Breast epithelium (tissue), 4 donors: ENCODE measurements at regions not wholly inside any gene's neighbourhood (a gene's known extent, or its start where the extent isn't known, plus 50 kb on each side); places are given as distances from the start of the nearest gene placed in this dataset.
"Not testable (repeated sequence)": the region's sequence is repeated elsewhere in the genome, so short reads cannot be mapped to it uniquely, and the experiment has no call there.

Source experiments
- DNase-seq, 2 donors: peaks; one replicate each; pipeline ENCODE4 v3.0.0-alpha.2; 2019; ENCODE audit warnings: low spot score in 2 of 2
- H3K27ac ChIP-seq, 2 donors: fragments of 200-600 bp; sonication (generic) in 1 of 2; one replicate each; pipeline ENCODE4 v1.5.1; 2016 to 2019; ENCODE audit warnings: mild to moderate bottlenecking in 1 of 2
- H3K27me3 ChIP-seq, 2 donors: fragments of 200-600 bp; sonication (generic) in 1 of 2; one replicate each; pipeline versions ENCODE4 v1.5.1 to v1.6.0; 2017 to 2019; ENCODE audit warnings: control low read depth in 1 of 2, mild to moderate bottlenecking in 1 of 2
- H3K36me3 ChIP-seq: fragments of 200-600 bp; one replicate; pipeline ENCODE4 v1.5.1; 2019
- H3K4me1 ChIP-seq, 2 donors: fragments of 200-600 bp; sonication (generic); one replicate each; pipeline ENCODE4 v1.5.1; 2016 to 2019; ENCODE audit warnings: control low read depth in 1 of 2
- H3K4me3 ChIP-seq, 3 donors: fragments of 200-600 bp; sonication (generic); 1 replicate in 2 of 3; 2 replicates in 1 of 3; pipeline ENCODE4 v1.5.1; 2016 to 2019; ENCODE audit warnings: mild to moderate bottlenecking in 3 of 3, moderate library complexity in 2 of 3
- H3K9me3 ChIP-seq, 2 donors: fragments of 200-600 bp; sonication (generic) in 1 of 2; one replicate each; pipeline ENCODE4 v1.5.1; 2016 to 2019; ENCODE audit warnings: control low read depth in 1 of 2
- POLR2A ChIP-seq: fragments of 450-650 bp; IDR thresholded peaks from one replicate; pipeline ENCODE4 v1.6.1; 2016; ENCODE audit warnings: antibody characterized with exemption, mild to moderate bottlenecking, moderate library complexity
- POLR2AphosphoS5 ChIP-seq, 3 donors: sonication (generic); formaldehyde crosslinking; IDR thresholded peaks; one replicate each; pipeline ENCODE4 v1.6.1; 2017; ENCODE audit warnings: antibody characterized with exemption in 3 of 3
- intact Hi-C: fragments of 100-400 bp; cut with DNase I; formaldehyde crosslinking; loops from one replicate; pipeline ENCODE4 v1.15.1; 2023; ENCODE audit warnings: low total_unique reads
- TF ChIP-seq, protein P1 (sequence below), 3 donors: fragments of 450-650 bp; IDR thresholded peaks; one replicate each; pipeline ENCODE4 v1.5.1; 2016 to 2017; ENCODE audit warnings: antibody characterized with exemption in 3 of 3, mild to moderate bottlenecking in 3 of 3, moderate library complexity in 3 of 3

DNA sequence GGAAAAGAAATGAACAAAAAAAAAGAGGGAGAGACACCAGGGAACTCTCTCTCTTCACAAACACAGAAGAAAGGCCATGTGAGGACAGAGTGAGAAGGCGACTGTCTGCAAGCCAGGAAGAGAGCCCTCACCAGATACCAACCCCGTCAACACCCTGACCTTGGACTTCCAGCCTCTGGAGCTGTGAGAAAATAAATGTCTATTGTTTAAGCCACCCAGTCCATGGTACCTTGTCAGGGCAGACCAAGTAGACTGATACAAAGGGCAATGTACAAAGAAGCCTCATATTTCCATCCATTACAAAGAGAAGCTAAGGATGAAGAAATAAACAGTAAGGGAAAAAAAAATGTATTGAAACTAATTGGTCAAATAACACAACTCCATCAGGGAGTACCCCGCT is 146.6 kb downstream of the ZNF281 start:
- no peaks in the 10 kb centered on the region for H3K36me3 ChIP-seq
- no peaks in the 10 kb centered on the region for H3K9me3 ChIP-seq
- no peaks in the 10 kb centered on the region for H3K4me1 ChIP-seq
- no peak for DNase-seq
- TF ChIP-seq POLR2AphosphoS5 (IDR thresholded peaks at IDR 0.05) (no peak), POLR2A (no peak)
- TF ChIP-seq, protein P1, sequence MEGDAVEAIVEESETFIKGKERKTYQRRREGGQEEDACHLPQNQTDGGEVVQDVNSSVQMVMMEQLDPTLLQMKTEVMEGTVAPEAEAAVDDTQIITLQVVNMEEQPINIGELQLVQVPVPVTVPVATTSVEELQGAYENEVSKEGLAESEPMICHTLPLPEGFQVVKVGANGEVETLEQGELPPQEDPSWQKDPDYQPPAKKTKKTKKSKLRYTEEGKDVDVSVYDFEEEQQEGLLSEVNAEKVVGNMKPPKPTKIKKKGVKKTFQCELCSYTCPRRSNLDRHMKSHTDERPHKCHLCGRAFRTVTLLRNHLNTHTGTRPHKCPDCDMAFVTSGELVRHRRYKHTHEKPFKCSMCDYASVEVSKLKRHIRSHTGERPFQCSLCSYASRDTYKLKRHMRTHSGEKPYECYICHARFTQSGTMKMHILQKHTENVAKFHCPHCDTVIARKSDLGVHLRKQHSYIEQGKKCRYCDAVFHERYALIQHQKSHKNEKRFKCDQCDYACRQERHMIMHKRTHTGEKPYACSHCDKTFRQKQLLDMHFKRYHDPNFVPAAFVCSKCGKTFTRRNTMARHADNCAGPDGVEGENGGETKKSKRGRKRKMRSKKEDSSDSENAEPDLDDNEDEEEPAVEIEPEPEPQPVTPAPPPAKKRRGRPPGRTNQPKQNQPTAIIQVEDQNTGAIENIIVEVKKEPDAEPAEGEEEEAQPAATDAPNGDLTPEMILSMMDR (IDR thresholded peaks at IDR 0.05): no peak
- no peaks in the 10 kb centered on the region for H3K27me3 ChIP-seq
- H3K27ac ChIP-seq: no peak overlapping the region
- H3K4me3 ChIP-seq: no peak overlapping the region
- intact Hi-C loops: no loop called here

DNA sequence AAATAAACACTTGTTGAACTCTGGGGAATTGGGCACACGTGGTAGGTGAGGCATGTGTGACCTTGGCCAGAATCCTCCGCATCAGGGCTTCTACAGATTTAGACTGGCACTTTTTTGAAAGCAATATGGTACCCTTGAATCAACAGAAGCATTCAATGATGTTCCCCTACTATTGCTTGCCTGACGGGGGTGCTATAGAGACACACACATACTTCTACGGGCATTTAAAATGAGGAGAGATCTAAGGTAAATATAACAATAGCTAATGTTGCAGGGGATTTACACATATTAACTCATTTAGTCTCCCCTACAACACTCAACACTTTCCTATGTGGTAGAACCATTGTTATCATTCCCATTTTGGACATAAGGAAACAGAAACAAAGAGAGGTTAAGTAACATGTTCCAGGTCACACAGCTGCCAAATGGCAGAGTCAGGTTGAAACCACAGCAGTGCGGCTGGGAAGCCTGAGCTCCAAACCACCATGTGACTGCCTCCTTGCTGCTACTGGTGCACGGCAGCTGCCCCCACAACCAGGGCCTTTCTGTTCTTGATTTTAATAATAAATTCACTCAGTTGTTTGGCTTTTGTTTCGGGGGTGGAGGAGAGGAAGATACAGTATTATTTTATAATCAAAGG is 147.4 kb downstream of the ZNF281 start:
- H3K9me3 ChIP-seq: no peaks in the 10 kb centered on the region
- DNase-seq: no peak
- H3K4me3 ChIP-seq: no peak overlapping the region
- H3K27me3 ChIP-seq: no peaks in the 10 kb centered on the region
- no peak for TF ChIP-seq POLR2AphosphoS5 (IDR thresholded peaks at IDR 0.05)
- no peak for TF ChIP-seq POLR2A
- TF ChIP-seq, protein P1 (IDR thresholded peaks at IDR 0.05): no peak
- H3K27ac ChIP-seq: no peak overlapping the region
- no peaks in the 10 kb centered on the region for H3K36me3 ChIP-seq
- intact Hi-C loops: no loop called here
- H3K4me1 ChIP-seq: no peaks in the 10 kb centered on the region

DNA sequence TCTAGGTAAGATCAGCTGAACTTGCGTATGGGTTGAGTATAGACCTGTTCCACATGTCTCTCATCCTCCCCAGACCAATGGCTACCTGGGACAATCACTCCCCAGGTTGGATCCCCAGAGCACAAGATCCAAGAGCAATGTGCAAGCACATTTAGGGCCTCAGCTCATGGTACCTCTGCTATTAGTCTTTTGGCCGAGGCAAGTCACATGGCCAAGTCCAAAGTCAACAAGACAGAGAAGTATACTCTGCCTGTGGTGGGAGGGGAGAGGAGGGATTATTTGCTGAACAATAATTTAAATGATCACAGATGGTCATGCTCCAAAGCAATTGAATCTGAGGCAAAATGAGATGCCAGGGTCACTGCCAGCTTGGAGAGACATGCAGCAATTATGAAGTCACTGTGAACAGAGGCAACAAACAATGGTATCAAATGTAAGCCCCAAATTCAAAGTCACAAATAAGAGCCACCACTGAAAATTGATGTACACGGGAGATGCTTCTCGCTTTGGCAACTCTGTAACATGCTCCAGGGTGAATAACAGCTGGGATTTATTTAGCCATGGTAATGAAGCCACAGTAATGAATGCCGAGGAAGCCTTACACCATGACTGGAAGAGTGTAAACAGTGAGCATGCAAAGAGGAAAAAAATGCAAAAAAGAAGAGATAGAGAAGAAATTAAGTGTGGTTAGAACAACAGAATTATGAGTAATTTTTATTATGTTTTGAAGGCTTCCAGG is 149.1 kb downstream of the ZNF281 start:
- intact Hi-C loops: no loop called here
- TF ChIP-seq POLR2AphosphoS5 (IDR thresholded peaks at IDR 0.05): no peak
- no peak overlapping the region for H3K27ac ChIP-seq
- H3K4me3 ChIP-seq: no peak overlapping the region
- no peaks in the 10 kb centered on the region for H3K27me3 ChIP-seq
- H3K4me1 ChIP-seq: no peaks in the 10 kb centered on the region
- DNase-seq: no peak
- H3K36me3 ChIP-seq: no peaks in the 10 kb centered on the region
- H3K9me3 ChIP-seq: no peaks in the 10 kb centered on the region

DNA sequence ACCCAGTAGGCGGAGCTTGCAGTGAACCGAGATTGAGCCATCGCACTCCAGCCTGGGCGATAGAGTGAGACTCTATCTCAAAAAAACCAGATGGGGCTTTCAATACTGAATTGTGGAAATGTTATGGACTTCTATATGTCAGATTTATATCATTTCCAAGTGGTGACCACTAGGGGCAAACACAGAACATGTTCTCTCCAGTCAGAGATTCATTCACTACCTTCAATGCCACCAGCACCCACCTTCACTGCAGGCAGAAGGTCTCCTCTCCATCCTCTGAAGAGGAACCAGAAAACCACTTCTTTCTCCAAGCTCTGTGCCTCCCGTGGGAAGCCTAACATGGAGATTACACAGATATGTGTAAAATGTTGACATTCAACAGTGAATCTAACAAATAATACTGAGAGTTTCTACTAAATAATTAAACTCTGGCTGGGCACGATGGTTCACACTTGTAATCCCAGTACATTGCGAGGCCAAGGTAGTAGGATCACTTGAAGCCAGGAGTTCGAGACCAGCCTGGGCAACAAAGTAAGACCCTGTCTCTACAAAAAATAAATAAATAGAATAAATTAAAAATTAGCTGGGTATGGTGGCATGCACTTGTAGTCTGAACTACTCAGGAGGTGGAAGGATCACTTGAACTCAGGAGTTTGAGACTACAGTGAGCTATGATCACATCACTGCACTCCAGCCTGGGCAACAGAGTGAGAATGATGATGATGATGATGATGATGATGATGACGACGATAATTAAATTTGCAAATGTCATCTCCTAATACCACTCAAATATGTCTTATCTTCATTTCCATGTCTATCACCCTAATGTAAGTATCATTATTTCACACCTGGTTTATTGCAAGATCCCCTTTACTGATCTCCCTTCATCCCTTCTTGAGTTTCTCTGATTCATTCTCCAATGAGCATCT is 151.1 kb downstream of the ZNF281 start:
- Histone ChIP-seq H3K4me1 (no peaks in the 10 kb centered on the region), H3K4me3 (no peak overlapping the region), H3K27me3 (no peaks in the 10 kb centered on the region), H3K36me3 (no peaks in the 10 kb centered on the region), H3K27ac (no peak overlapping the region), H3K9me3 (no peaks in the 10 kb centered on the region)
- DNase-seq: no peak
- TF ChIP-seq POLR2AphosphoS5 (IDR thresholded peaks at IDR 0.05) (no peak), POLR2A (no peak)
- TF ChIP-seq, protein P1 (IDR thresholded peaks at IDR 0.05): peak in 1 of 3 donors; percentile 18
- intact Hi-C loops: no loop called here

DNA sequence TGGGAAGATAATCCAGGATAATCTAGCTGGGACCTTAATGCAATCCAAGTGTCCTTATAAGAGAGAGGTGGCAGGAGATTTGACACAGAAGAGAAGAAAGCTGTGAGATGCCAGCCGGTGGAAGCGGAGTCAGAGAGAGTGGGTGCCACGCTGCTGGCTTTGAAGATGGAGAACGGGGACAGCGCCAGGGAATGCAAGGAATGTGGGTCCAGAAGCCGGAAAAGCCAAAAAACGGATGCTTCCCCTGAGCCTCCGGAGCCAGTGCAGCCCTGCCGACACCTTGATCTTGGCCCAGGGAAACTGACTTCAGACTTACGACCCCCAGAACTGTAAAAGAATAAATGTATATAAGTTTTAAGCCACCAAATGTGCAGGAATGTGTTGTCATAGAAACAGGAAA is 152.6 kb downstream of the ZNF281 start:
- Histone ChIP-seq H3K4me1 (no peaks in the 10 kb centered on the region), H3K9me3 (no peaks in the 10 kb centered on the region), H3K36me3 (no peaks in the 10 kb centered on the region), H3K27me3 (no peaks in the 10 kb centered on the region), H3K4me3 (no peak overlapping the region), H3K27ac (no peak overlapping the region)
- TF ChIP-seq POLR2AphosphoS5 (IDR thresholded peaks at IDR 0.05): no peak
- TF ChIP-seq, protein P1 (IDR thresholded peaks at IDR 0.05): no peak
- no peak for TF ChIP-seq POLR2A
- DNase-seq: no peak
- intact Hi-C loops: no loop called here

DNA sequence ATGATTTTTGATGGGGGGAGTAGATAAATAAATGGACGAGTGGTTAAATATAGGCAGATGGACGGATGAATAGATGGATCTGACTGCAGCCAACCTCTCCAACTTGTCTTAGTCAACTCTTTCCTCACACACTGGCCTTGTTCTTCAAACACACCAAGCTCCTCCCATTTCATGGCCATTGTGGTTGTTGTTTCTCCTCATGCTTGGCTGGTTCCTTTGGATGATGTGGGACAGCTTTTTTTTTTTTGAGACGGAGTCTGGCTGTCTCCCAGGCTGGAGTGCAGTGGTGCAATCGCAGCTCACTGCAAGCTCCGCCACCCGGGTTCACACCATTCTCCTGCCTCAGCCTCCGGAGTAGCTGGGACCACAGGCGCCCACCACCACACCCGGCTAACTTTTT is 155.2 kb downstream of the ZNF281 start:
- H3K4me1 ChIP-seq, H3K9me3 ChIP-seq, H3K27me3 ChIP-seq, H3K4me3 ChIP-seq, intact Hi-C loops, H3K36me3 ChIP-seq, DNase-seq, H3K27ac ChIP-seq: not testable (repeated sequence)
